ENCODE measurements at regions not wholly inside any gene's neighbourhood (a gene's known extent, or its start where the extent isn't known, plus 50 kb on each side); places are given as distances from the start of the nearest gene placed in this dataset.
"Not testable (repeated sequence)": the region's sequence is repeated elsewhere in the genome, so short reads cannot be mapped to it uniquely, and the experiment has no call there.

DNA sequence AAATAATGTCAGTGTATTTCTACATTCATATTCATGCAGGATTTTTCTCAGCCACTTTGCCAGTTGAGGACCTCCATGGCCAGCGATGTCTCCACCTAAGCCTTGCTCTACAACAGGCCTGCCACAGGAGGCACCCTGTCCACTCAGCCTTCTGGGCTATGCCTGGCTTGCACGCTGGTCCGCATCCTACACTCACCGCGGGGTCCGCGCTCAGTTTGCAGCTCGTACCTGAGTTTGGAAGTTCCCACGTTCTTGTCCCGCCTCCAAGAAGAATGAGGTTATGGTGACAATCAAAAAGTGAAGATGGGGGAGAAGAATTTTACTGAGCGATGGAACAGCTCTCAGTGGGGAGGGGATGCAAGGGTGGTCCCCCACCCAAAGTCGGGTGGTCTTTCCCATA lies 93.6 kb upstream of the GRIK1 start:
- TF ChIP-seq, protein P1, sequence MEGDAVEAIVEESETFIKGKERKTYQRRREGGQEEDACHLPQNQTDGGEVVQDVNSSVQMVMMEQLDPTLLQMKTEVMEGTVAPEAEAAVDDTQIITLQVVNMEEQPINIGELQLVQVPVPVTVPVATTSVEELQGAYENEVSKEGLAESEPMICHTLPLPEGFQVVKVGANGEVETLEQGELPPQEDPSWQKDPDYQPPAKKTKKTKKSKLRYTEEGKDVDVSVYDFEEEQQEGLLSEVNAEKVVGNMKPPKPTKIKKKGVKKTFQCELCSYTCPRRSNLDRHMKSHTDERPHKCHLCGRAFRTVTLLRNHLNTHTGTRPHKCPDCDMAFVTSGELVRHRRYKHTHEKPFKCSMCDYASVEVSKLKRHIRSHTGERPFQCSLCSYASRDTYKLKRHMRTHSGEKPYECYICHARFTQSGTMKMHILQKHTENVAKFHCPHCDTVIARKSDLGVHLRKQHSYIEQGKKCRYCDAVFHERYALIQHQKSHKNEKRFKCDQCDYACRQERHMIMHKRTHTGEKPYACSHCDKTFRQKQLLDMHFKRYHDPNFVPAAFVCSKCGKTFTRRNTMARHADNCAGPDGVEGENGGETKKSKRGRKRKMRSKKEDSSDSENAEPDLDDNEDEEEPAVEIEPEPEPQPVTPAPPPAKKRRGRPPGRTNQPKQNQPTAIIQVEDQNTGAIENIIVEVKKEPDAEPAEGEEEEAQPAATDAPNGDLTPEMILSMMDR (IDR thresholded peaks at IDR 0.05; ENCODE audit: low read depth, low read length, missing control alignments) = no peak

DNA sequence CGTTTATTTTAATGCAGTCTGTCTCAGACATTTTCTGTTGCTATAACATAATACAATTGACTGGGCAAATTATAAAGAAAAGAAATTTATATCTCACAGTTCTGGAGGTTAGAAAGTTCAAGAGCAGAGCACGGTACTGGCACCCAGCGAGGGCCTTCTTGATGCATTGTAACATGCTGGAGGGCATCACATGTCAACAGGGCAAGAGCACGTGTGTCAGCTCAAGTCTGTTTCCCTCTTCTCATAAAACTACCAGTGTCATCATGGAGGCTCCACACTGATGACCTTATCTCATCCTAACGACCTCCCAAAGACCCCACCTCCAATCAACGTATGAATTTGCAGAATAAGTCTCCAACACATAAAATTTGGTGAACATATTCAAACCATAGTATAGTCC lies 90.6 kb upstream of the GRIK1 start:
- no peak overlapping the region for H3K4me3 ChIP-seq (ENCODE audit: low read depth, low read length)
- DNase-seq = no peak

More for the DNA sequence above, 93.6 kb upstream of the GRIK1 start:
- no peak overlapping the region for H3K4me3 ChIP-seq (ENCODE audit: low read depth, low read length)
- DNase-seq = no peak
- H3K27me3 ChIP-seq (replicated peaks) = no peaks in the 10 kb centered on the region
- in situ Hi-C loops (cut with HindIII; ENCODE audit: low pct_ligation_motif_present, low sequenced_read_pairs) = no loop called here
- no peak overlapping the region for H3K27ac ChIP-seq
- H3K36me3 ChIP-seq (replicated peaks) = no peaks in the 10 kb centered on the region

DNA sequence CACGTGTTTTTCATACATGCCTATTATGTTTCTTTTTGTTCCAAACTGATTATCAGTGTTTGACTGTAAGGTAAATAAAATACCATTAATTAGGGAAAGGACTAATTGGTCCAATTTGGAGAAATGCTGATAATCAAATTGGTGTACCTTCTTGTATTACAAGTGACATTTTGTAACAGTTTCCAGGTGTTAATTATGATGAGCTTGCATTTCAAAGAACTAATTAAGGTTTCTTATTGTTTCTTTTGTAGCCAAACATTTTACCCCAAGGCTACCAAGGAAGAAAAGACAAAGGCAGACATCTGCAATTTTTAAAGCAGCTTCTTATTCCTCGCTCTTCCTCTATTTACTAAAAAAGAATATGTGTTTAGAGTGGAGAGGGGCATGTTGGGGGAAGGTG lies 88.7 kb upstream of the GRIK1 start:
- Histone ChIP-seq H3K27me3 (replicated peaks) (no peaks in the 10 kb centered on the region), H3K27ac (no peak overlapping the region), H3K36me3 (replicated peaks) (no peaks in the 10 kb centered on the region), H3K4me3 (ENCODE audit: low read depth, low read length) (no peak overlapping the region)
- in situ Hi-C loops (cut with HindIII; ENCODE audit: low pct_ligation_motif_present, low sequenced_read_pairs) = no loop called here
- TF ChIP-seq, protein P1 (IDR thresholded peaks at IDR 0.05; ENCODE audit: low read depth, low read length, missing control alignments) = no peak
- DNase-seq = no peak

More for the DNA sequence above, 90.6 kb upstream of the GRIK1 start:
- Histone ChIP-seq H3K36me3 (replicated peaks) (no peaks in the 10 kb centered on the region), H3K27me3 (replicated peaks) (no peaks in the 10 kb centered on the region), H3K27ac (no peak overlapping the region)
- TF ChIP-seq, protein P1 (IDR thresholded peaks at IDR 0.05; ENCODE audit: low read depth, low read length, missing control alignments) = no peak
- in situ Hi-C loops (cut with HindIII; ENCODE audit: low pct_ligation_motif_present, low sequenced_read_pairs) = no loop called here

DNA sequence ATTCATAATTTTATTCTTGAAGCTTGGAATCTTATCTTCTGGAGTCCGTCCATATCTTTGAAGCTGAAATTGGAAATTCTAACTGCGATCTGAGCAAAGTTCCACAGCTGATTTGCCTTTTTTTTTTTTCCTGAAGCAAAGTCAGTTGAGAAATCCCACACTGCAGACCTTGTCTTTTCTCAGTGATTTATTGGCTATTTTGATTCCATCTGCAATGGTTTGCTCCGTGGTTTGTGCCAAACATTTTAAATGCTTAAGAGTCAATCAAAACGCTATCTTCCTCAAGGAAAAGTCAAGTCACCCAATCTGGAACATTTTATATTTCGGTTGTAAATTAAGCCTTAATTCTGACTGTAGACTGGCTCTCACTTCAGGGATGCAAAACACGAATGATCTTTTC lies 88.2 kb upstream of the GRIK1 start:
- H3K27ac ChIP-seq = no peak overlapping the region
- no peaks in the 10 kb centered on the region for H3K27me3 ChIP-seq (replicated peaks)
- no peak overlapping the region for H3K4me3 ChIP-seq (ENCODE audit: low read depth, low read length)
- H3K36me3 ChIP-seq (replicated peaks) = no peaks in the 10 kb centered on the region
- in situ Hi-C loops (cut with HindIII; ENCODE audit: low pct_ligation_motif_present, low sequenced_read_pairs) = no loop called here
- TF ChIP-seq, protein P1 (IDR thresholded peaks at IDR 0.05; ENCODE audit: low read depth, low read length, missing control alignments) = no peak
- no peak for DNase-seq

DNA sequence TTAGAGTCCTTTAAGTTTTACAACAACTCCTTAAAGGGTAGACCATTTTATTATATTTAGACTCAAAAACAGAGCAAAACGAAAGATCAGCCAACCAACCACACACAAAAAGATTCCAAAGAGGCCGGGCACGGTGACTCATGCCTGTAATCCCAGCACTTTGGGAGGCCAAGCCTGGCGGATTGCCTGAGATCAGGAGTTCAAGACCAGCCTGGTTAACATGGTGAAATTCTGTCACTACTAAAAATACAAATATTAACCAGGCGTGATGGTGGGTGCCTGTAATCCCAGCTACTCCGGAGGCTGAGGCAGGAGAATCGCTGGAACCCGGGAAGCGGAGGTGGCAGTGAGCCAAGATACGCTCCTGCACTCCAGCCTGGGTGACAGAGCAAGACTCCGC lies 83.3 kb upstream of the GRIK1 start:
- H3K36me3 ChIP-seq (replicated peaks); H3K27me3 ChIP-seq (replicated peaks); H3K4me3 ChIP-seq (ENCODE audit: low read depth, low read length); in situ Hi-C loops (cut with HindIII; ENCODE audit: low pct_ligation_motif_present, low sequenced_read_pairs); DNase-seq; H3K27ac ChIP-seq: not testable (repeated sequence)

DNA sequence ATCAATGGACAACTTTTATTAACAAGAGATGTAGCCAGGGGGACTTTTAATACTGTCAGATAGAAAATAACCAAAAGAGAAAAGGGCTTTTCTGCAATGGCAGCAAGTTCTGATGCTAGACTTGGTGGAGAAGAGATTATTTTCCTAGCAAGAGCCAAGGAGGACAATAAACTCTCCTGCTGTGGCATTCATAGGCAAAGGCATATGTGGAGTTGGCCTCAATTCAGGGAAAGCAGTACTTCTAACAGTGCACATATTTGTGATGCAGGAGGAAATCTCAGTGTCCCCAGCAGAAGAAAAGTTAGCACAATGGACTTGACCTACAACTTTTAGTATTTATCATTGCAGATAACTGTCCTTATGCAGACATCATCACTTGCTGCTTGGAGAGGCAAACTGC lies 75.1 kb upstream of the GRIK1 start:
- in situ Hi-C loops (cut with HindIII; ENCODE audit: low pct_ligation_motif_present, low sequenced_read_pairs) = no loop called here
- DNase-seq = no peak
- TF ChIP-seq, protein P1 (IDR thresholded peaks at IDR 0.05; ENCODE audit: low read depth, low read length, missing control alignments) = no peak

More for the DNA sequence above, 75.1 kb upstream of the GRIK1 start:
- H3K36me3 ChIP-seq (replicated peaks) = no peaks in the 10 kb centered on the region
- no peak overlapping the region for H3K4me3 ChIP-seq (ENCODE audit: low read depth, low read length)
- H3K27ac ChIP-seq = no peak overlapping the region
- H3K27me3 ChIP-seq (replicated peaks) = no peaks in the 10 kb centered on the region

Measured in brain microvascular endothelial cell (primary cell).